ENCODE measurements at regions not wholly inside any gene's neighbourhood (a gene's known extent, or its start where the extent isn't known, plus 50 kb on each side); places are given as distances from the start of the nearest gene placed in this dataset.

DNA sequence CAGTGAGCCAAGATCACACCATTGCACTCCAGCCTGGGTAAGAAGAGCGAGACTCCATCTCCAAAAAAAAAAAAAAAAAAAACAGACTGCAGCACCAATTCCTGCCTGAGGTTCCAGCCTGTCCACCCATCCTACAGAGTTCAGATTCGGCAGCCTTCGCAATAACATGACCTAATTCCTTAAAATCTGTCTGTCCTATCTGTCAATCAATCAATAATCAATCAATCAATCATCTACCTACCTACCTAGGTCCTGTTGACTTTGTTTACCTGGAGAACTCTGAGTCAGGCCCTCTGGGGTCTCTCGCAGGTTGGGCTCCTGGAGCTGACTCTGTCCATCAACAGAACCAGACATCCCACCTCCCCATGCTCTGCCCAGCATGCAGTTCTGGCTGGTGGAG, 236.7 kb downstream of the ENGASE start:
- TF ChIP-seq CTCF (IDR thresholded peaks at IDR 0.05; ENCODE audit: poor library complexity, severe bottlenecking) (no peak), RAD21 (conservative IDR thresholded peaks at IDR 0.05) (no peak), SMC3 (conservative IDR thresholded peaks at IDR 0.05; ENCODE audit: poor library complexity) (no peak), POLR2AphosphoS5 (IDR thresholded peaks at IDR 0.05) (no peak), EZH2 (IDR thresholded peaks at IDR 0.05; ENCODE audit: borderline replicate concordance, insufficient read depth, low read length, poor library complexity, severe bottlenecking) (no peak), EP300 (conservative IDR thresholded peaks at IDR 0.05; ENCODE audit: poor library complexity, severe bottlenecking) (no peak), TAF1 (IDR thresholded peaks at IDR 0.05; ENCODE audit: low read depth) (no peak), MXI1 (conservative IDR thresholded peaks at IDR 0.05; ENCODE audit: poor library complexity, severe bottlenecking) (no peak), REST (IDR thresholded peaks at IDR 0.05; ENCODE audit: borderline replicate concordance) (no peak)

Data from neural cell (in vitro differentiated cells).